Activated CD4-positive, alpha-beta T cell treated with anti-CD3 and anti-CD28 coated beads for 24 hours (primary cell): ENCODE measurements at regions not wholly inside any gene's neighbourhood (a gene's known extent, or its start where the extent isn't known, plus 50 kb on each side); places are given as distances from the start of the nearest gene placed in this dataset.
"Not testable (repeated sequence)": the region's sequence is repeated elsewhere in the genome, so short reads cannot be mapped to it uniquely, and the experiment has no call there.

ENCODE experiments used
- DNase-seq, 2 donors: peaks; one replicate each; pipeline ENCODE4 v3.0.0-alpha.2; 2020; ENCODE audit warnings: low read depth in 2 of 2

DNA sequence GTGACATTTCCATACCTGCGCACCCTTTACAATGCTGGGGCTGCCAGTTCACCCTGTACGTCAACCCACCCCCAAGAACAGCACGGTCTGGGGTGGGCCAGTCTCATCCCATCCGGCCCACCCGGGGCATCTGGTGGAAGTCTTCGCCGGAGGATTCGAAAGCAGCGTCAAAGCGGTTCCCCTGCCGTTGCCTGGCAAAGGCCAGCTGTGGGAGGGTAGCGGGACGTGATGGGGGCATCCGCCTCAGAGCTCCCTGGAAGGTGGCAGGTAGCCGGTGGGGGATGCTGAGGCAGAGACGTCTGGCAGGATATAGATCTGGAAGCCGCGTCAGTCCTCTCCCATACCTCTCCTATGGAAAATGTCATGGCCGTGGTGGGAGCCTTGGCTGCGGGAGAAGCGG, 749.1 kb upstream of the DEFB115 start:
- not testable (repeated sequence) for DNase-seq

DNA sequence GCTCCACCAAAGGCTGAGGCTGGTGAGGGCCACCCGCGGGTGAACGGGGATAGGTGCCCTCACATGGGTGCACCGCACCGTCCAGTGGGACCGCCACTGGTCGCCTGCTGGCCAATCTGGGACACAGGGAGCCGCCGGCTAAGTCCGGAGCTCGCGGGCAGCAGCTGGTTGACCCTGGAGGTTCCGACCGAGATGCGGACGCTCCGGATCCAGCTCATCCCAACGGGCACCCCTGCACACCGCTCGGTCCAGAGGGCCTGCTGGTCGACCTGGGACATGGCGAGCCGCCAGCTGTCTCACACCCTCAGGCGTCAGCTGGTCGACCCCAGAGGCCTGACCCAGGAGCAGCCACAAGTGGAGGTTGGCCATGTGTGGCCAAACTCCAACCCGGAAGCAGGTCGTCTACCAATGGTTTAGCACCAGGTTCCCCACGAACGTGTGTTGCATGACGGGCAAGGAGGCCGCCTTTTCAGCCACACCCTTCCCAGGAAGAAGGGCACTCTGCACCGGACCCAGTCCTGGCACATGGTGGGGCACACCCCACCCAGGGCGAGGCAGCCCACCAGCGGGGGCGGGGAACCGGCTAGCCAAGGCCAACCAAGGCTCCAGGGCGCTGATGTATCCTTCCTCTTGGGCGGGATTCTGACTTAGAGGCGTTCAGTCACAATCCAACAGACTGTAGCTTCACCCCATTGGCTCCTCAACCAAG, 746.0 kb upstream of the DEFB115 start:
- no peak for DNase-seq

DNA sequence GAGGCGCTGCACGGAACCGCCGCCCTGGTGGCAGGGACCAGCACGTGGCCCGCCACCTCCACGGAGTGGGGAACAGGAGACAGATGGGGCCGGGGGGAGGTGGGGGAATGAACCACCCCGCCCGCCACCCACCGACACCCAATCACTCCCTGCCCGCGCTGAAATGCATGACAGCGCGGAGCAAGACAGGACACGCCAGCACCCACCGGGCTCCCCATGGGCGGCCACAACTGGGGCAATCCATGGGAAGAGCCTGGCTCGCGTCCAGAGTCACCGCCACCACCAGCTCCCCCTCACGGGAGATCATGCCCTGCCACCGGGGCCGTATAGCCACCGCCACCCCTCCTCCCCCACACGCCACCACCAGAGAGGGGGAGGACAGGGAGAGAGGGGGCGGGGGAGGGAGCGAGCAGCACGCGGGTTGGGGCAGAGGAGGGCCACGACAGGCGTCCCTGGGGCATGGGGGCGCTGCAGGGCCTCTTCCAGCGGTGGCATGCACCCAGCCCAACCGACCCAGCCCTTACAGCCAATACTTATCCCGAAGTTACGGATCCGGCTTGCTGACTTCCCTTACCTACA, 744.3 kb upstream of the DEFB115 start:
- no peak for DNase-seq

DNA sequence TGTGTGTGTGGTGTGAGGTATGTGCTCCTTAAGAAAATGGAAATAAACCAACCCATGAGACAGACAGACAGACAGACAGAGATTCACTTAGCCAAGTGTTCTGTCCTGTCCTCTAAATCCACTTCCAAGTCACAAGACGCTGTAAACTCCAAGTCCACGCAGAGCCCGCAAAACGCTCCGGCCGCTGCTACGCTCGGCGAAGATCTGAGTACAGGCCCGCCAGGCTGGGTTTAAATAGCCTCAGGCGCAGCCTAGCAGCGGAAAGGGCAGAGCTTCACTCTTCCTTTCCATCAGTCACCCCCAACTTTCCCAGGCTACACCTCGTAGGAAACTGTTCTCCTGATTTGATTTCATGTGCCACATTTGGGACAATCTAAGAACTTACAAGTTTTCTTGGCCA, 741.5 kb upstream of the DEFB115 start:
- not testable (repeated sequence) for DNase-seq

DNA sequence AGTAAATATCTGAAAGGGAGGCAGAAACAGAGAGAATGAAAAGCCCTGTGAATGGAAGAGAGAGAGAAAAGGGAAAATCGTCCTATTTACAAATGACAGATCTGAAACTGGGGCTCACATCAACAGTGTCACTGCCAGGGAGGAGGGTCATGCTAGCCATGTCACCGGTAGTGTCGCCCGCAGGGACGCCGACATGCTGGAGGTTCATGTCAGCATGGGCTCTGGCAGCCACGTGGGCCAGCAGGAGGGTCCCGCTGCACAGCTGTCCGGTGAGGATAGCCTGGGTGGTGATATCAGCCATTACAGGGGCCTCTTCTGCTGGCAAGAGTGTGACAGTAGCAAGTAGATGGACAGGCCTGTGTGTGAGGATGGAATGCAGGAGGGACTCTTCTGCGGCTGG, 738.6 kb upstream of the DEFB115 start:
- DNase-seq = not testable (repeated sequence)

DNA sequence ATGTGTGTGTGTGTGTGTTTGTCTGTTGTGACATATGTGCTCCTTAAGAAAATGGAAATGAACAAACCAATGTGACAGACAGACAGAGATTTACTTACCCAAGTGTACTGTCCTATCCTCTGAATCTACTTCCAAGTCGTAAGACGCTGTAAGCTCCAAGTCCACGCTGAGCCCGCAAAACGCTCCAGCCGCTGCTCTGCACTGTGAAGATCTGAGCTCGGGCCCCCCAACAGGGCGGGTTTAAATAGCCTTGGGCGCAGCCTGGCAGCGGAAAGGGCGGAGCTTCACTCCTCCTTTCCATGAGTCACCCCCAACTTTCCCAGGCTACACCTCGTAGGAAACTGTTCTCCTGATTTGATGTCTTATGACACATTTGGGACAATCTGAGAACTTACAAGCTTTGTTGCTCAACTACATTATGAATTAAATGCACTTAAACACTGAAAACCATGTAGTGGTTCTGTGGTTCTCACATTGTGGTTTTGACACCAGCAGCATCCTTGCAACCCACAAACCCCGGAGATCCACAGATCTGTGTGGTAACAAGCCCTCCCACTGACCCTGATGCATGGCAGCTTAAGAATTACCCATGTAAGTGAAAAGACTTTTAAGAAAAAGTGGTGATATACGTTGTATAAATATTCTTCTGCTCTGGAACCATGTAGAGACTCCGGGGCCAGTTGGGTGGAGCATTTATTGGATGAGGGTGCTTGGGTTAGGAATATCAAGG, 735.6 kb upstream of the DEFB115 start:
- not testable (repeated sequence) for DNase-seq

DNA sequence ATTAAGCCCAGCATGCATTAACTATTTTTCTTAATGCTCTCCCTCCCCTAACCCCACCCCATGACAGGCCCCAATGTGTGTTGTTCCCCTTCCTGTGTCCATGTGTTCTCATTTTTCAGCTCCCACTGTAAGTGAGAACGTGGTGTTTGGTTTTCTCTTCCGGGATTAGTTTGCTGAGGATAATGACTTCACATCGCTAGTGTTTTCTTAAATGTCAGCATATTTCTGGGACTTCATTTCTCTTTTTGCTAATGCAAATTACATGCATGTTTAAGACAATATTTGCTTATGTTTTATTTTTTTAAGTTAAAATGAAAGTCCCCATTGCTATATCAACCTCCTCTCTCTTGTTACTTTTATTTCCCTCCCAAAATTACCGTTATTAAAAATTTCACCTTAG, 733.3 kb upstream of the DEFB115 start:
- DNase-seq = not testable (repeated sequence)

DNA sequence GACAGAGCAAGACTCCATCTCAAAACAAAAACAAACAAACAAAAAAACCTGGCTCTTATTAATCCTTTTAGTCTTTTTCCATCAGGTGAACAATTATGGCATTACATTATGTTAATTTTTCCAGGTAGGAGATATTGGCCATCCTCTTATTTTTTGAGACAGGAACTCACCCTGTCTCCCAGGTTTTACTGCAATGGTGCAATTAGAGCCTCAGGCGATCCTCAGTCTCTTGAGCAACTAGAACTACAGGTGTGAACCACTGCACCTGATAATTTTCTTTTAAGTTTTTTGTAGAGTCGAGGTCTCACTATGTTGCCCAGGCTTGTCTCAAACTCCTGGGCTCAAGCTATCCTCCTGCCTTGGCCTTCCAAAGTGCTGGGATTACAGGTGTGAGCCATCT, 732.7 kb upstream of the DEFB115 start:
- not testable (repeated sequence) for DNase-seq

DNA sequence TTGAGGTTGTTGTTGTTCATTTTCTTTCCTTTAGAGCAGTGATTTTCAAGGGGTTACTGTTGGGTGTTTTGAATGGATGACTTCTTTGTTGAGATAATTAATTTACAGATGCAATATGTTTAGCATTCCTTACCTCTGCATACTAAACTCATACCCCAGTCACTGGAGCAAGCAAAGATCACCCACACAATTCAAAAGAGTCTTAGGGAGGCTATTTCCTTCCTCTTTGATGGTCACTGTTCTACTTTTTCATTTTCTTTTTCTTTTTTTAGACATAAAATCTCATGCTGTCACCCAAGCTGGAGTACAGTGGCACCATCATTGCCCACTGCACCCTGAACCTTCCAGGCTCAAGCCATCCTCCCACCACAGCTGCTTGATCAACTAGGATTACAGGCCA, 723.8 kb upstream of the DEFB115 start:
- DNase-seq = not testable (repeated sequence)

DNA sequence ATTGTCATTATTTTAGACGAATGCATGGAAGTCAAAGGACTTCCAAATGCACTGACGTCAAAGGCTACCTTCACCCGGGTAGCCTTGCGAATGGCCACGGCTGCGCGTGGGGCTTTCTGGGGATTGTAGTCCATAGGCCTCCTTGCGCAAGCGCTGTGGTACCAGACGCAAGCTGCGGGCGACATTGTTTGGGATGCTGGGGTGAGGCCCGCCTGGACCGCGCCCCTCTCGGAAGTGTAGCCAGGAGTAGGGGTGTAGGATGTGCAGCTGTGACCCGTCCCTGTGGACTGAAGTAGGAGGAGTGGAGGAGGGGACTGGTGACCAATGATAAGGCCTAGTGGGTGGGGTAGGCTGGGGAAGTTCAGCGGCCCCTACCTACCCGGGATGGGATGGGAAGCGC, 720.0 kb upstream of the DEFB115 start:
- not testable (repeated sequence) for DNase-seq

DNA sequence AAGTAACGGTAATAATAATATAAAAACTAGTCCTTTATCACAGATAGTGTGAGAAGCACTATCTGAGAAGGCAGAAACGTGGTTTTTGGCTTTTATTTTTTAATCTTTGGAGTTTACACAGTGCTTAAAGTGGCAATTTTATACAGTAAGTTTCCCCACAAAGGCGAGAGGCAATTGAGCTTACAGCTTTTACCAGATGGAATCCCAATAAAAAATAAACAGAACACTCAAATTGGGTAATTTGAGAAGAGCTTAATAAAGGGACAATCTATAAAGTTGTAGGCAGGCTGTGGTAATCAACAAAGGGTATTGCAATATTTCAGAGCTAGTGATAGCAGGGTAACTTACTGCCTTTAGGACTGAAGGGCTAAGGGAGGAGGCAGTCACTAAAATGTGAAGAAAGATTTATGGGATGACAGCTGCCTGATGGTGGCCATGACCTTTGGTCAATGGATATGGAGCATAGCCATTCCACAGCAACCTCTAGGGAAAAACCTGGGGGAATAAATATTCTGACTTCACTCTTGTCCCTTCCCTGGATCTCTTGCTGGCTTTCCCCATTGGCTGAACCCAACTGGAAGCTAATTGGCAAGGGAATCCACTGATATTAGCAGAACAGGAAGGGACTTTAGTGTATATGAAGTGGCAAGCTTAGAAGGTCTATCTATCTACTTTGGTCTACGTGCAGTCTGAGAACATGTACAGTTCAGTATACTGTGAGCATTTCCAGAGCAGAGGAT, 717.0 kb upstream of the DEFB115 start:
- DNase-seq = not testable (repeated sequence)

DNA sequence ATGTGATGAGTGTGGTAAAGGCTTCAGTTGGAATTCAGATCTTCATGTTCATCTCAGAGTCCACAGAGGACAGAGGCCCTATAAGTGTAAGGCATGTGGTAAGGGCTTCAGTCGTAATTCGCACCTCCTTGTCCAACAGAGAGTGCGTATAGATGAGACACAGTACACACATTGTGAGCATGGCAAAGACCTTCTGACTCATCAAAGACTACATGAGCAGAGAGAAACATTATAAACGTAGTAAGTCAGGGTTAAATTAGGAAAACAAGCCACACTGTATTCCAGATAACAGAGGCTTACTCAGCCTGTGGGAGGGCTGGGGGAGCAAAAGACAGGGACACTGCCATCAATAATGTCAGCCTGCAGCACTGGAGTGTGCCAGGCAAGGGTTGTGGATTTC, 706.2 kb upstream of the DEFB115 start:
- not testable (repeated sequence) for DNase-seq

DNA sequence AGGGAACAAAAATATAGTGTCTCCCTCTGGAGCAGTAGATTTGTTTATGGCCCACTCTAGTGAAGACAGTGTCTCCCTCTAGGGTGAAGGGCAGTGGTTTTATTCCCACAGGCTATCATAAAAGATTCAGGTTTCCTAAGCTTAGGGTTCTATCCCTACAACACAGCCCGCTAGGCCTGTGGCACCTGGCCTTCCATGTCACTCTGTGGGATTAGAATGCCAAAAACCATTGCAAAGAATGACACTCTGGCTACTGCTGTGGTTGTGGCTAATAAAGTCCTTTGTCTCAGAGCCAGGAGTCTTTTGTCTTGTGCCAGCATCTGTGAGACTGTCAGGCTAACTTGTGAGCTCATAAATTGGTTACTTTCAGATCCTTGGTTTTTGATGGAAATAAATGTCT, 700.7 kb upstream of the DEFB115 start:
- DNase-seq = not testable (repeated sequence)

DNA sequence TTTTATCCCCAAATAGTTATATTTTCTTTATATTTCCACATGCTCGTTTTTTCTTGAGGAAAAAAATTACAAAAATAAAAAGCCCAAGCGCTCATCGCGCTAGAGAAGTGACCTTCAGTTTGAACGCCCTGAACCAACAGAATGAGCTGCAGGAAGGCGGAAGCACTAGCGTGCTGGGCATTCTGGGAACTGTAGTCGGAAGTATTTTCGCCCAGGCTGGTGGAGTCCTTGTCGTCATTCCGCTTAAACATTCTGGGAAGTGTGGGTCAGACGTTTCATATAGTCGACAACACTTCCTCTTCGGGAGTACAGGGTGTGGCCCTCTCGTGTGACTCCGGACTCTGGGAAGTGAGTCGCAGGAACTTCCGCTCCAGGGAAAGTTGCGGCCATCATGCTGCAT, 692.4 kb upstream of the DEFB115 start:
- DNase-seq = not testable (repeated sequence)

DNA sequence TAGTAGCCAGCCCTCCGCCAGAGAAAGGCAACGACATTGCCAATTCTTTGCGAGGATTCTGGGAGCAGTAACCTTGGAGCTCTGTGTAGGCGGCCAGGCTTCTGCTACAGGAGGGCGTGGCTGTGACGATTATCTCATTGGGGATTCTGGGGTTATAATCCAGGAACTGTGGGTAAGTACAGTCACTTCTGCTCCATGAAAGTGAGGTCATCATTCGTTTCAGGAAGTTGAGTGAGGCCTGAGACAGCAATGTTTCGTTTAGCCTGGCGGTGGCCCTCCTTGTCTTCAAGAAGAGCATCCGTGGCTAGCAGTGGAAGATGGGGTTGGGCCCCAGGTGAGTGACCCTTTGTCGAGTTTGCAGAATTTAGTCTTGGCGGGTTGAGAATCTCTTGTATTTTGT, 687.6 kb upstream of the DEFB115 start:
- not testable (repeated sequence) for DNase-seq

DNA sequence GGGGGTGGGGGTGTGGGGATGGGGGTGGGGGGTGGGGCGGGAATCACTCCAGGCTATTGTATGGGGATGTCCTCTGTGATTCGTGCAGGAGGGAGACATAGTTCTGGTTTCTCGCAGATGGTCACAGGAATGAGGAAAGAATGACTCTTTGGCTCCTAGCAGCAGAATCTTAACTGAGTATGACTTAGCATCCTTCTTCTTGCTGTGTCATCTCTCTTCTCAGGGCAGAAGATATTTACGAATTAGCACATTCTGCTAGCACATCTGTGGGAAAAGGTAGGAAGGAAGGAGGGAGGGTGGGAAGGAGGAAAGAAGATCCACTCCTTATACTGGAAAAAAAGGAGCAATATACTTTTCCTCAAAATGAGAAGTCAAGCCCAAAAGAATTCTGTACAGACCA, 686.8 kb upstream of the DEFB115 start:
- not testable (repeated sequence) for DNase-seq

DNA sequence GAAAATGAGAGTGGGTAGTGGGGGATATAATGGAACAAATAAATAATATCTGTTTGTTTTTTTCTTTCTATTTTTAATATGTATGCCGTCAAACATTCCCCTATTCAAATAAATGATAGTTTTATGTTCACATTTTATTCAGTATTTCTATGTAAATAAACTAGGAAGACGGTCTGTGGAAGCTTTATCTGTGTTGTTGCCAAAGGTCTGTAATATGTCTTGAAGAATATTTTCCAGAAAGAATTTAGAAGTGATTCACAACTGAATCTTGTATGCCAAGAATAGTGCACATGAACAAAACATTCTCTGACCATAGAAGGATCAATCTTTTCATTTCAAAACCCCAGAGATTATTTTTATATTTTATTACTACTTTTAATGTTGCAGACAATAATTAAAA, 683.1 kb upstream of the DEFB115 start:
- not testable (repeated sequence) for DNase-seq

DNA sequence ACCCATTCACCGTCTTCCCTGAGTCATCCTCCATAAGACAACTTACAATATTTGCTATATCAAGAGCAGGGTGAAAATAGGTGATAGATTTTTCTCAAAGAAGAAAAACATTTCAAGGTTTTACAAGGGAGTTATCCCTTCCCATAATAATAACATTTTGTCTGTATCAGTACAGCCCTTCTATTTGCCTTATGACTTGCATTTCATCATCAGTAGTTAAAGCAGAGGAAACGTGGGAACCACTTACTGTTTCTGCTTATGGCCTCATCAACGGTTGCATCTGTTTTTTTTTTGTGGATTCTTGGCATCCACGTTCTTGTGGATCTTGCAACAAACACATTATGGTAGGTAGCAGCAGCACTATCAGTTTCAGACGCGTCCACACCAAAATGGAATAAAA, 678.4 kb upstream of the DEFB115 start:
- not testable (repeated sequence) for DNase-seq

DNA sequence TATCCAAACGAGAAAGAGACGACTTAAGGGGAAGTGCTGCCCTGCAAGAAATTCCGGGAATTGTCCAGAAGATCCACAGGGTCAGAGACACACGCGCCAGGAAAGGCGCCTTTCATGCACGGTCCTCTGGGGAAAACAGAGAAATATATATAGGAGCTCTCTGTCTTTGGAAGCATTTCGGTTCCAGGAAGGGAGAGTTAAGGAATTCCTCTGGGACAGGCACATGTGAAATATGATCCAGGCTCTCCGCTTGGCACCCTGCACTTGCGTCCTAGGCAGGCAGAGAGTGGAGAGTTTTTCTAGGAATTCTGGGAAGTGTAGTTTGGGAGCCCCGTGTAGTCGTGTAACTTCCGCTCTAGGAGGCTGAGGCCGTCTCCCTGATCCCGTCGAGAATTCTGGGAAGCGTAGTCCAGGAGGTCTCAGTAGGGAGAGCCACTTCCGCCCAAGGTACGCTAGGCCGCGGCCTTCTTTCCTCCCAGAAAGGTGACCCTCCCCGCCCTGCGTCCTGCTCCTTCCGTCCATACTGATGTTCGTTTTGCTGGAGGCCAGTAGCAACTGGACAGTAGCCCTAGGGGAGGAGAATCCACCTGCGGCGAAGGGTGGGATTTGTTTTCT, 677.5 kb upstream of the DEFB115 start:
- DNase-seq = not testable (repeated sequence)

DNA sequence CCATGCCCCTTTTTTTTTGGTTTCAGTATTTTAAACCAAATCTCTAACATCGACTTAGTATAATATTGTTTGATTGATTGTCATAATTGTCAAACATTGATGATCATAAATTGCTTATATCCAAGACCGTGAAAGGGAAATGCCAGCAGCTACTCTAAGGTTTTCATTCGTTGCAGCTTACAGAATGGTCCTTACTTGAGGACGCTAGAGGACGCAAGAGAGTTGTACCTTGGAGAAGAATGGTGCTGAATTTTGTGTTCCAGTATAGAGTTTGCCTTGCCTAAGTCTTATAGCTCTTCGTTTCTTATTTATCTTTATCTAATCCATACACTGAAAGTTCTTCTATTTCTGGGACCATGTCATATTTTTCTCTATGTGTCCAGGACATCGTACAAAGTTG, 675.6 kb upstream of the DEFB115 start:
- DNase-seq = not testable (repeated sequence)

DNA sequence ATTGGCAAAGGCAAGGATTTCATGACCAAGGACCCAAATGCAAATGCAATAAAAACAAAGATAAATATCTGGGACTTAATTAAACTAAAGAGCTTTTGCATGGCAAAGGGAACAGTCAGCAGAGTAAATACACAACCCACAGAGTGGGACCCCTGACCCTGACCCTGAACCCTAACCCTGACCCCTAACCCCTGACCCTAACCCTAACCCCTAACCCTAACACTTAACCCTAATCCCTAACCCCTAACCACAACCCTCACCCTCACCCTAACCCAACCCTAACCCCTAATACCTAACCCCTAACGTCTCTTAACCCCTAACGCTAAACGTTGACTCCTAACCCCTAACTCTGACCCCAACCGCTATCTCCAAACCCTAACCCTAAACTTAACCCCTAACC, 673.1 kb upstream of the DEFB115 start:
- DNase-seq = not testable (repeated sequence)
